HG03280 (cell line): ENCODE measurements at regions not wholly inside any gene's neighbourhood (a gene's known extent, or its start where the extent isn't known, plus 50 kb on each side); places are given as distances from the start of the nearest gene placed in this dataset.
"Not testable (repeated sequence)": the region's sequence is repeated elsewhere in the genome, so short reads cannot be mapped to it uniquely, and the experiment has no call there.

Source experiments
- ATAC-seq: cut with Tn5 transposase; IDR thresholded peaks from one replicate; pipeline ENCODE4 v1.9.1; 2021; ENCODE audit warnings: mild to moderate bottlenecking, moderate library complexity; ENCODE audit not compliant: unreplicated experiment

DNA sequence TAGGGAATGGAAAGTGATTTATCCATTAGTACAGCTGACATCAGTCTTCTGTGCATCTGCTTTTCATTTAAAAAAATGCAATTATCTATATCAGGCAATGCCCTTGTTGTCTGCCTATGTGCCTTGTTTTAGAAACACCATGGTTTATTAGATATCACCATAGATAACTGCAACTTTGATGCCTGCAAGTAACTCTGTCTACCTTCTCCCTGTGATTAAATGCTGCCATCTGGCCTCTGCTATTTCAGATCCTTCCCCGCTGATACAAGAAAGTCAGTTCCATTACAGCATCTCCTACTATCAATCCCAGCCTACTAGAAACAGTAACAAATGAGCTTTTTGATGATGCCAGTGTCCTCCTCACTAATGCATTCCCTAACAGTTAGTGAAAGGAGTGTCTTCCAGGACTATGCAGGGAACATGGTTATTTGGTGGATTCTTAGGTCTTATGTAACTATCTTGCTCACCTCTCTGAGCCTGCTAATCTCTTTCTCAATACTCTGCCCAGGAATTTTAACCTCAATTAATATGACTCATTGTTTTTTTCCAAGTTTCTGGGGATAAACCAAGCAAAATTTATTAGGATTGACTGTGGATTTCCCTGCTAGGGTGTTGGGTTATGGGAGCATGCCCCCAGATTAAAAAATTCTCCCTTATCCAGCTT, 444.9 kb downstream of the RAPGEF2 start:
- no peak for ATAC-seq

DNA sequence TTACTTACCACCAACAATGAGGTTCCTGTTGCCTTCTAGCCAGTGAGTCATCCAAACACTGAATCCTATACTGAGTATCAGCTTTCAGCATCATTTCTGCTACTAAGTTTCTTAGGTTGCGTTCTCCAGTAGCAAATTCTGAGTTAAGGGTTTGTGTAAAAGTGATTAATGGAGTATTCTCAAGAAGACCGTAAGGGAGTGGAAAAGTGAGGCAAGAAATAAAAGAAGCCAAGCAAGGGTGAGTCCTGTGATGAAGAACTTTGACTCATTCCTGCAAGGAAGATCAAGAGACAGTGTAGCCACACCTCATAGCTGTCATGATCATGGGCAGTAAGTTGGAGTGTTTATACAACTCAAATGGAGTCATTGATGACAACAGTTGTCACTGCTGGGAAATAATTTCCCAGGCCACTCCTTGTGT, 446.2 kb downstream of the RAPGEF2 start:
- ATAC-seq: no peak

DNA sequence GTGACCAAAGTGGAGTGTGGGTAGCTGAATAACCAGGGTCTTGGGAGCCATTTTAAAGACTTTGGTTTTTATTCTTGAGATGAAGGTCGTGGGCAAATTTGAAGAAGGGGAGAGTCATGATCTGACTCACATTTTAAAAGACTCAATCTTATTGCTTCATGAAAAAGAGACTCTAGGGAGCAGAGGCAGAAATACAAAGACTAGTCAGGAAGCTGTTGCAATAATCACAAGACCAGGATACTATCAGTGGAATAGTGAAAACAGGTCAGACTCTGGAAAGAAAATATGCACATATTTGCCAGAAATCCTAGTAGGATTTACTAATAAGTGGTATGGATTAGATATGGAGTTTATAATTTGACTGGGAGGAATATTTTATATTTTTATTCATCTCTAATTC, 448.4 kb downstream of the RAPGEF2 start:
- ATAC-seq: no peak

DNA sequence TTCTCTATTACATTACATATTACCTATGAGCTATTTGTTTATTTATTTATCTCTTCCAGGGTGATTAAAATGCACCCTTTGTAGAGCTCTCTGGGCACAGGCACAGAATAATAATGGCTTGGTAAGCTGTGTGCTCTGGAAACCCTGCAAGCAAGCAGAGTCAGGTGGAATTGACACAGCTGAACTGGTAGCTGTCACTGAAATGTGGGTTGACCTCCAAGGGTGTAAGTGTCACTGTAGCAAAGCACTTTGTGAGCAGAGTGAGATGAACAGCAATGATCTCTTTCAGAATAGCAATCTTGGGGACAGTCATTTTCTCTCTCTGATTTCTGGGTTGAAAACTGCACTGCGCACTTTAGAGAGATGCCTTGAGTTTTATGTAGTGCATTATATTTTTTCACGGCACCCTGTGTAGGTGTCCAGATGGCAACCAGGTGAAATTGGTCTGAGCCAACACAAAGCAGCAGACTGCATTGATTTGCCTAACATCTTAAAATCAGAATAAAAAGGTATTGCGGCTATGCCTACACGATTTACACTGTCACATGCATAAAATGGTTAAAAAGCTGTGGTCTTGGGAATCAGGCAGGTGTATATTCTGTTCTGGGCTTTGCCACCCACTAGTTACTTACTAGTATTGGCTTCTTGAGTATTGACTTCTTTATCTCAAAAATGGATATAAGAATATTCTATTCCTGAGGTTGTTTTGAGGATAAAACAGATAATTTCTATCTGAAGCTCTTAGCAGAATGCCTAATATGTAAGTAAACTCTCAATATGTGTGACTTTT, 450.3 kb downstream of the RAPGEF2 start:
- ATAC-seq: no peak

DNA sequence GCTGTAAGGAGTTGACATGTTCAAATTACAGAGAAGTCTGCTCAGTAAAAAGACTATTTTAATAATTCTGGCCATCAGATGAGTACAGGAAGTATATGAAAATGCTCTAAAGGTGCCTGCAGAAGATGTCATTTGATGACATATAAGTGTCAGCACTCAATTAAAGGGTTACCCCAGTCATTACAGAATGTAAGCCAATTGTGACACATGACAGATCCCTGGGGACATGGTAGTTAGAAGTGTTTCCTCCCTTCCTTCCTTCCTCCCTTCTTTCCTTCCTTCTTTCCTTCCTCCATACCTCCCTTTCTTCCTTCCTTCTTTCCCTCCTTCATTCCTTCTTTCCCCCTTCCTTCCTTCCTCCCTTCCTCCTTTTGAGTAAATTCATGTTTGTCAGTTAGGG, 453.0 kb downstream of the RAPGEF2 start:
- no peak for ATAC-seq

DNA sequence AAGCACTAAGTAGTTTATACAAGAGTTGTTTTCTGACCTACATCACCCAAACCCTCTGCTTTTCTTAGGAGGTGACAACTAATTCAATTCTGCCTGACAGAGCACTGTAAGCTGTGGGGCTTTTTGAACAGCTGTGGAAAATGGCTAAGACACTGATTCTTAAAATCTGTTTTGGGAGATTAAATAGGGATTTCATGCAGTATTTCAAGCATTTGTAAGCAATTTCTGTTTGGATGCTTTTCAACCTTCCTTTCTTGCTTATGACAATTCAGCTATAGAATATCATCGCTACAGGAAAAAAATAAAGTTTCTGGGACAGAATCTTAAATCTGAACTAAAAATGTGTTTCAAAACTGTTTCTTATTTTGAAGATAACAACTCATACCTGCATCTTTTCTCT, 459.5 kb downstream of the RAPGEF2 start:
- no peak for ATAC-seq

DNA sequence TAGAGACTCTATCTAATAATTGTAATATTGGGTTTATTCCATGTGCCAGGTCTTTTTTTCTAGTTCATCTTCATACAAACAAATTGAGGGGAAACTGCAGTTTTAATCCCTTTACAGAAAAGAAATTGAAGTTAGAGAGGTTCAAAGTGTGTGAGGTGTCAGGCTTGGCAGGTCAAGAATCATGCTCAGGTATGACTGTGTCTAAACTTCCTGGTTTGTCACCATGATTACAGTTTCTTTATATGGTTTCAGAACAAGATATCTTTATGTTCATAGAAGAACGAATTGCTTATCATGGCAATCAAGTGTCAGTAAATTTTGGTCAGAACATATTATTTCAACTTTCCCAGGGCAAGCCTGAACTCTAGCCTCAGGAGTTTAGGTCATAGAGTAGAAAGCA, 460.4 kb downstream of the RAPGEF2 start:
- no peak for ATAC-seq

DNA sequence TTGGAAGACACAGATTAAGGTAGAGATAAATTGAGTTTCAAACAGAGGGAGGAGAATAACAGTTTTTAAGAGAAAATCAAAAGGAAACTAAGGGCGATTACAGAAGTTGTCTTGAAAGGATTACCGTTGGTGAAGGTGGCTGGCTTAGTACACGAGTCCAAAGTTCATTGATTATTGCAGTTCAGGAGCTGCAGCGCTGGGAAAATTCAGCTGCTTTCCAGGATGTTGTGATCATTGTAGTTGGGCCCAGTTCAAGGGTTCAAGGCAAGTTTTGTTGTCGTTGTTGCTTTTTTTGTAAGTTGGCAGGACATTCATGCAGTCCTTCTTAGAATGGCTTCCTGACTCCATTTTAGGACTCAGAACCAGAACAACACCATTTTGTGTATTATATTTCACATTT, 461.7 kb downstream of the RAPGEF2 start:
- ATAC-seq: no peak

DNA sequence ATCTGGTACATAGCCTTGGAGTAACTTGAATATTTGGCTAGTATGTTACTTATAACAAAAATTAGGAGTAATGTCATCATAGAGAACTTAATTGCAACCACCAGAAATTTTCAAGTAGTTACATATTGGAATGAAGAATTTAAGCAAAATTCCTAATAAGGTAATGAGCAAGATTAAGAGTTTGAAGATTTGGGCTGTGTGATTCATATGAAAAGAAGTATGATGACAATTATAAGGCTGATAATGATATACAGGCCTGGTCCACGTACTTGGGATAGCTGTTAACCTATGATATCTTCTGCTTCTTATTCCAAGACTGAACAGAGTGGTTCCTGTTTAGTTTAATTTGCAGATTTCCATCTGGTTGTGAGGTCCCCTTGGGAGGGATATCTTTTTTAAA, 463.9 kb downstream of the RAPGEF2 start:
- no peak for ATAC-seq

DNA sequence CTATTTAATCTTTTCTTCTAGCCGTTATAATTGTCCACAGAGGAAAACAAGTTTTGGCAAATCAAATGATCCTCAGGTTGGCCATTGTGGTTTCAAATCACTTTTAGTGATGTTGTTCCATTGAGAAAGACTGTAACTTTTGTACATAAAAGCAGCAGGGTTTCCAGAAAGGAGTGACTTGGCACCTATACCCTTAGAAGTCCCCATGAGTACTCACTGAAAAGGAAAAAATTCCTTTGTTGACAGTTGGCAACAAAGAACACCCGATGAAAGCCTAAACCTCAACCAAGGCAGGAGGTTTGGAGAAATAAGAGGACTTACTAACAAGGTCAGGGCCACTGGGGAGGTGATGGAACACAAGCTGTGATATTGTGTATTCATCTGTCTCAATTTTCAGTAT, 474.4 kb downstream of the RAPGEF2 start:
- ATAC-seq: no peak

DNA sequence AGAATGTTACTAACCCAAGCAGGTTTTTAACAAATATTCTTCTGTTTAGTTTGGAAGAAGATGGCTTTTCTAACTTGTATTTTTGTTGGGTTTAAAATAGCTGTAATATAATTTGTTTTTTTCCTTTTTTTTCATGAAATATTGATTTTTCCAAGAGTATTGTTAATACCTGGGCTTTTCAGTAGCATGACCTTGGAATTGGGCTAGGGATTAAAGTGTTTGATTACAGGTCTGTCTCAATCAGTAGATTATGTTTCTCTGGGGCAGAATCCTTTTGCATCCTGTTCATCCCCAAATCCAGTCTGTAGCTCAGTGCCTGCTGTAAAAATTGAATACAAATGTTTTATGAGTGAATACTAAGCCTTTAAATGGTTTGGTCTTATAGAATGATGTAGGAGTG, 479.8 kb downstream of the RAPGEF2 start:
- no peak for ATAC-seq

DNA sequence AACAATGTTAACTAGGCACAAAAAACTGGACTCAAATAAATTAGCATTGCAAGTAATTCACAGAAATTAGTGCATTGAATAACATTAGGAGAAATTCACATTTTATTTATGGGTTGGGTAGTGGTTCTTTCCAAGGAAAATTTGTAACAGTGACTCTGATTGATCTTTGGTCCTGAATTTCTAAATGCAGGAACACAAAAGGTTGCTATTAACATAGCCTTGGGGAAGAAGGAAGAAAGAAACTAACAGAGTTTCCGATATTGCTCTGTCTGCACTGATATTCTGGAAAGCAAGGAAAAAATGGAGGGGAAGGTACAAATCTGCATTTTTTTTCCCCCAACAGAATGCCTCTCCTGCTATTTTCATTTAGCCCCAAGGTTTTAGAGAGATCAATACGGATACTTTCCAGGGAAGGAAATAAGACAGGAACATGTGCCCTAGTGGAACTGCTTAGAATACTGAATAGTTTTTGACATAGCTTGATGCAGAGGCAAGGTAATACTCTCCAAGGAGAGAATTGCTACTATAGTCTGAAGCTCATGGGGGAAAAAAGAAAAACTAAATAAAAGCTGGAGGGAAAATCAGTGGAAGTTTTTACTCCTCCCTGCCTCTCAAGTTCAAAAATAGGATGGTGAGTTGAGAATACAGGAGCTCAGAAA, 490.1 kb downstream of the RAPGEF2 start:
- ATAC-seq: no peak

DNA sequence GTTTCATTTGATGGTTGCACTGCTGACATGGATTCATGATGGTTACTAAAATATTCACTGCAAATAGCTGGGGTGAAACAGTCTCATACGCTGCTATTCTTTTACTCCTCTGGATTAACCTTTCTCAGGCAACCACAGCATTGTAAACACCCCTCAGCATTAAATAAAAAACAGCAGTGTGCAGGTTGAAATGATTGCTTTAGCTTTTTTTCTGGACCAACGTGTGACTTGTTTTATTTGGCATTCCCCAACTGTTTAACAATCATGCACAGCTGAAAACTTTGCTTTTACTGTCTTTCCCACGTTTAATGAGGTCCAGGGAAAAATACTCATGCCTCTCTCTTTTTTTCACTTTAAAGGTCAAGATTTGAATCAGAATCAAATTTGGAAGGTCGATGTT, 490.8 kb downstream of the RAPGEF2 start:
- ATAC-seq: no peak

DNA sequence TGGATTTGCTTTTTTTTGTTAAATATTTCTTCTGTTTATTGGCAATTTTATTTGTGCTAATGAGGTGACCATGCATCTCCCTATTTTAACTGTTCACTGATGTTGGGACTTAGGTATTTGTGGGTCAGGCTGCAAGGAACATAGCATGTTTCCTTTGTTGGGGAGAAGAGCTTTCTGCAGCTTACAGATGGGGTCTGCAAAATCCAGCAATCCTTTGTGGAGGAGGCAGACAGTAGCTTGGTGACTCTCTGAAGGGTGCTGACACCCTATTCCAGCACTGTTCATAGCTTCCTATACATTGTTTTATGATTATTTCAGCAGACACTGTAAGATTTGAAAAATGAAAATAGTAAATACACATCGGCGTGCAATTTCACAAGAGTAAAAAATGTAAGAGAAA, 491.7 kb downstream of the RAPGEF2 start:
- no peak for ATAC-seq

DNA sequence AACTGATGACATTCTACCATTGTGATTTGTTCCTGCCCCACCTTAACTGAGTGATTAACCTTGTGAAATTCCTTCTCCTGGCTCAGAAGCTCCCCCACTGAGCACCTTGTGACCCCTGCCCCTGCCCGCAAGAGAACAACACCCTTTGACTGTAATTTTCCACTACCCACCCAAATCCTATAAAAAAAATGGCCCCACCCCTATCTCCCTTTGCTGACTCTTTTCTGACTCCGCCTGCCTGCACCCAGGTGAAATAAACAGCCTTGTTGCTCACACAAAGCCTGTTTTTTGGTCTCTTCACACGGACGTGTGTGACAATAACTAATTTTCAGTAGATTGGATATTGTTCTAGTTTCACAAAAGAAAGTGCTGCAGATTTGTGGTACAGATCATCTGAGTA, 492.2 kb downstream of the RAPGEF2 start:
- not testable (repeated sequence) for ATAC-seq

DNA sequence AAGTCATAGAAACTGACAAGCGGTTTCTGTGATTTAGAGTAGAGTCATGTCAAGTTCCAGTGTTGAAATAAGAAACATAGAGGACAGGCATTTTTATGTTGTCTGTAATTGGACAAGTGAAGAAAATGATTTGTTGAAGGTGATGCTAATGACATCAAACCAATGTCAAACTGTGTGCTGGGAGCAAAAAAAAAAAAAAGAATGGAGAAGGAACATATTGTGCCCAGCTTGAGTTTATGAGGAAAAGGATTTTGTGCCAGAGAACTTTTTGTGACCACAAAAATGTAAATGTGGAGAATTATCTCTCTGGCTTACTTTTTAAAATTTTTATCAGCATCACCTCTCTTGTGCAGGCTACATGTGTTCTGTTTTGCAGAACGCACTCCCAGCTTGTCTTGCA, 495.7 kb downstream of the RAPGEF2 start:
- no peak for ATAC-seq

DNA sequence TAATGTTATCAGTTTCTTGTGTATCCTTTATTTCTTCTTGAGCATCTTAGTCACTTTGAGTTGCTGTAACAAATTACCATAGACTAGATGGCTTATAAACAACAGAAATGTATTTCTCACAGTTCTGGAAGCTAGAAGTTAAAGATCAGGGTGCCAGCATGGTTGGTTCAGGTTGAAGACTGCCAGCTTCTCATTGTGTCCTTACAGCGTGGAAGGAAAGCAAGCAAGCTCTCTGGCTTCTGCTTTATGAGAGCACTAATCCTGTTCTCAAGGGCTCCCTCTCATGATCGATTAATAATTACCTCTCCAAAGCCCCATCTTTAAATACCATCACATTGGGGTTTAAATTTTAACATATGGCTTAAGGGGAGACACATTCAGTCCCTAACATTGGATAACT, 497.2 kb downstream of the RAPGEF2 start:
- ATAC-seq: no peak

DNA sequence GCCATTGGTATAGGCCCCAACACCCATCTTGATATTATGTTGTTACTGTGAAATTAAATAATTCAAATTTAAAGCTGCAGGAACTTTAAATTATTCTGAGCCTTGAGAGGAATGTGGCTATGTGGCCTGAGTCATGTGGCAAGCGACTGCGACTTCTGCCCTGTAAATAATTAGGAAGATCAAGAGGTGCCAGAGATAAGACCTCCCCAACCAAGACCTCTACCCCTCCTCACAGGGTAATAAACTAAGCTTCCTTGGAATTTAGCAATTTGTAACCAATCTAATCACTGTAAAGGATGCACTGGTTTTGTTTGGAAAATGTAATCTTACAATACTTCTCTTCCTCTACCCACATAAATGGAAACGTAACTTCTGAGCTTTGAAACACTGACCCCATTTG, 501.9 kb downstream of the RAPGEF2 start:
- ATAC-seq: no peak

DNA sequence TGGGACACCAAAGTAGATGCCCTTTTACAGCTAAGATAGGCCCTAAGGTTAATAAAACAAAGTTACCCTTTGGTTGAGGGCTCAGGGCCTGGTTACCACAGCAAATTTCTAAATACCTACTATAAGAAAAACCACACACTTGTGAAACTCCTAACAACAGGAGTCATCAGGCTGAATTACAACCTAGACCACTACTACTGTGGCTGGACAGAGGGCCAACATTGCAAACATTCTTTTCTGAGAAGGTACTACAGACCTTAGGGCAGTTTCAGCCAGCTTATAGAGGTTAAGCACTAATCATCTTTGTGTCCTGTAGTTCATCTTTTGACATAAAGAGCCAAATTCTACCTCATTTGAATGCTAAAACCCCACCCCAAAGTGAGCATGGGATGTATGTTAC, 504.0 kb downstream of the RAPGEF2 start:
- ATAC-seq: no peak

DNA sequence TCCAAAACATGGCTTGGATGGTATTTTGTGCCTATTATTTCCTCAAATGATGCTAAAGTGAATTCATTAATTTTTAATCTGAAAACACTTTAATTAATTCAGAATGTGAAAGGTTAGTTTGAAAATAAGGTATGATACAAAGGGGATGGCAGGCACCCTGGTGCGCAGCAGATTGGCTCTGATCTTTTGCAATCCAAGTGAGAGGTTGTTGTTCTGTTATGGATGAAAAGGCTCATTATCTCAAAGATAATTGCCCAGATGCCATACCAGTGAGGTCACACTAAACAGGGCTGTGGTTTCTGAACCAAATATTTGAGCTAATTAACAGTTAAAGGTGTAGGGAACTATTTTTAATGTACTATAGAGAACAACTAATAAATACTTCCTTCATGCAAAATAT, 504.9 kb downstream of the RAPGEF2 start:
- no peak for ATAC-seq

DNA sequence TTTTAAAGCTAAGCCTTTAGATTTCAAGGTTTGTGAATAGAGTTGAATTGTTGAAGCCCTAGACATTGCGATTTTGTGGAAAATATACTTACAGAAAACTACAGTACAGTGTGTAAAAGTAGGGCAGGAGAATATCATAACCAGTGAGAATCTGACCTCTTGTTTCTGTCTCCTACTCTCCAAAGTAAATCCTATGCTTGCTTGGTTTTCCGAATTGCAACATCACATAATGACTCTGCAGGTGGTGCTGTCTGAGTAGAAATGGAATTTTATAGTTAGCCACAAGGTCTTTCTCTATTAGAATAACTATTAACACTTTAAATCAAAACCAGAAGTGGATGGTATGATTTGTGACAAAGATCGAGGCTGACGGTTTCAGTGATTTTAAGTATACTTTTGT, 505.6 kb downstream of the RAPGEF2 start:
- ATAC-seq: no peak

DNA sequence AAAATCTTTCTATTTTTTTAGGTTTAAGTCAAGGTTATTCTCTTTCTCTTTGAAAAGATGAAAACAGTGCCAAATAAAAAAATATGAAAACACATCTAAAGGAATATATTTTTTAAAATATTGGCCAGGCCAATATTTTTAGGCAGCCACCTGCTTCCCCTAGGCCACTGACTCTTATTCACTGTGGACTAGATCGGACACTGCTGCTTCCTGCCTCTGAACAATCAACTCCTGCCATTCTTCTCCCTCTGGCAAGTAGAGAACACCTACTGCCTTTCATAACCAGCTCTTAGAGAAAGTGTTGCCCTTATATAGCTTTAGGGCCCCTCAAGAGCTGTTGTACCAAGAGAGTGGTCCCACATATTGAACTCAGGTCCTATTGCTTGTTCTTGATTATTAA, 529.2 kb downstream of the RAPGEF2 start:
- ATAC-seq: no peak
